Activated CD4-positive, alpha-beta memory T cell treated with anti-CD3 and anti-CD28 coated beads, Interleukin-2, amount 10 ng/mL, durations not matched to agents 7 days and 5 days (primary cell): ENCODE measurements at regions not wholly inside any gene's neighbourhood (a gene's known extent, or its start where the extent isn't known, plus 50 kb on each side); places are given as distances from the start of the nearest gene placed in this dataset.
"Not testable (repeated sequence)": the region's sequence is repeated elsewhere in the genome, so short reads cannot be mapped to it uniquely, and the experiment has no call there.

ENCODE experiments used
- CTCF ChIA-PET: fragments of 350-600 bp; sonication (Branson Sonifier 250); formaldehyde crosslinking; loops from one replicate; lab custom pipeline; 2021; ENCODE audit warnings: antibody characterized with exemption, inconsistent platforms; lab: Charles Lee
- POLR2A ChIA-PET: fragments of 350-600 bp; sonication (Branson Sonifier 250); formaldehyde crosslinking; loops from one replicate; lab custom pipeline; 2021; ENCODE audit warnings: antibody characterized with exemption; lab: Charles Lee
- DNase-seq: peaks from one replicate; pipeline ENCODE4 v3.0.0-alpha.2; 2020
- H3K27ac Mint-ChIP-seq: one replicate; pipeline ENCODE4 v1.8.0; 2021; ENCODE audit warnings: mild to moderate bottlenecking, mixed read lengths
- H3K27me3 Mint-ChIP-seq: one replicate; pipeline ENCODE4 v1.8.0; 2021; ENCODE audit warnings: mixed read lengths
- H3K36me3 Mint-ChIP-seq: one replicate; pipeline ENCODE4 v1.8.0; 2021; ENCODE audit warnings: low read depth, mixed read lengths
- H3K4me1 Mint-ChIP-seq: one replicate; pipeline ENCODE4 v1.8.0; 2021; ENCODE audit warnings: mixed read lengths
- H3K4me3 Mint-ChIP-seq: one replicate; pipeline ENCODE4 v1.8.0; 2021; ENCODE audit warnings: mild to moderate bottlenecking, mixed read lengths
- H3K9me3 Mint-ChIP-seq: one replicate; pipeline ENCODE4 v1.8.0; 2021; ENCODE audit warnings: mixed read lengths

- ChIA-PET POLR2A (no interaction called here), CTCF (no interaction called here)
- Mint-ChIP-seq H3K4me3 (no peak overlapping the region), H3K4me1 (no peaks in the 10 kb centered on the region), H3K27me3 (peaks cover 5% of the 10 kb centered on the region), H3K27ac (no peak overlapping the region), H3K36me3 (no peaks in the 10 kb centered on the region), H3K9me3 (no peaks in the 10 kb centered on the region)
- DNase-seq, result no peak
Observed at GRCh38 chr6:150503586-150504339, 95.9 kb upstream of the PLEKHG1 start.

GRCh38 chr6:150507361-150507760 is 92.3 kb upstream of the PLEKHG1 start:
- not testable (repeated sequence) for H3K27ac Mint-ChIP-seq, H3K4me3 Mint-ChIP-seq, H3K4me1 Mint-ChIP-seq

GRCh38 chr6:150510576-150510975 is 89.1 kb upstream of the PLEKHG1 start:
- Mint-ChIP-seq H3K4me1 (no peaks in the 10 kb centered on the region), H3K4me3 (no peak overlapping the region), H3K27ac (no peak overlapping the region), H3K36me3 (no peaks in the 10 kb centered on the region), H3K9me3 (no peaks in the 10 kb centered on the region), H3K27me3 (peaks cover 6% of the 10 kb centered on the region)
- ChIA-PET CTCF (no interaction called here), POLR2A (no interaction called here)
- no peak for DNase-seq

More at GRCh38 chr6:150507361-150507760, 92.3 kb upstream of the PLEKHG1 start:
- H3K9me3 Mint-ChIP-seq, H3K36me3 Mint-ChIP-seq, H3K27me3 Mint-ChIP-seq, CTCF ChIA-PET, POLR2A ChIA-PET, DNase-seq: not testable (repeated sequence)

- H3K27me3 Mint-ChIP-seq, result peaks cover 6% of the 10 kb centered on the region
- POLR2A ChIA-PET, result no interaction called here
Observed at GRCh38 chr6:150511313-150511712, 88.4 kb upstream of the PLEKHG1 start.

GRCh38 chr6:150514806-150515380 is 84.8 kb upstream of the PLEKHG1 start:
- CTCF ChIA-PET, result interaction anchor here (0.7 to 1.1 kb wide), 2 partner anchors 96 to 939 kb away, joined by 3 read pairs; no protein-coding TSS in a partner anchor
- POLR2A ChIA-PET, result no interaction called here
- Mint-ChIP-seq H3K9me3 (no peaks in the 10 kb centered on the region), H3K27ac (no peak overlapping the region), H3K36me3 (no peaks in the 10 kb centered on the region), H3K27me3 (peaks cover 6% of the 10 kb centered on the region), H3K4me1 (no peaks in the 10 kb centered on the region), H3K4me3 (no peak overlapping the region)
- DNase-seq, result no peak

More at GRCh38 chr6:150511313-150511712, 88.4 kb upstream of the PLEKHG1 start:
- no peak overlapping the region for H3K27ac Mint-ChIP-seq
- no peaks in the 10 kb centered on the region for H3K4me1 Mint-ChIP-seq
- CTCF ChIA-PET, result no interaction called here
- H3K36me3 Mint-ChIP-seq, result no peaks in the 10 kb centered on the region
- H3K9me3 Mint-ChIP-seq, result no peaks in the 10 kb centered on the region
- H3K4me3 Mint-ChIP-seq, result no peak overlapping the region
- DNase-seq, result no peak

GRCh38 chr6:150516199-150516598 is 83.5 kb upstream of the PLEKHG1 start:
- no peak for DNase-seq
- H3K4me1 Mint-ChIP-seq, result no peaks in the 10 kb centered on the region
- no peak overlapping the region for H3K4me3 Mint-ChIP-seq
- peaks cover 6% of the 10 kb centered on the region for H3K27me3 Mint-ChIP-seq
- CTCF ChIA-PET, result interaction anchor here (0.6 to 1.1 kb wide), 2 partner anchors 98 to 501 kb away, joined by 3 read pairs; no protein-coding TSS in a partner anchor
- H3K9me3 Mint-ChIP-seq, result no peaks in the 10 kb centered on the region
- POLR2A ChIA-PET, result no interaction called here
- H3K36me3 Mint-ChIP-seq, result no peaks in the 10 kb centered on the region
- no peak overlapping the region for H3K27ac Mint-ChIP-seq

GRCh38 chr6:150517175-150517574 is 82.5 kb upstream of the PLEKHG1 start:
- no peak overlapping the region for H3K4me3 Mint-ChIP-seq
- no peaks in the 10 kb centered on the region for H3K36me3 Mint-ChIP-seq
- no peak for DNase-seq
- POLR2A ChIA-PET, result no interaction called here
- no peaks in the 10 kb centered on the region for H3K4me1 Mint-ChIP-seq
- no peak overlapping the region for H3K27ac Mint-ChIP-seq
- peaks cover 6% of the 10 kb centered on the region for H3K27me3 Mint-ChIP-seq
- no peaks in the 10 kb centered on the region for H3K9me3 Mint-ChIP-seq
- CTCF ChIA-PET, result no interaction called here

- no peak for DNase-seq
- H3K27ac Mint-ChIP-seq, result no peak overlapping the region
- ChIA-PET CTCF (no interaction called here), POLR2A (no interaction called here)
- no peaks in the 10 kb centered on the region for H3K4me1 Mint-ChIP-seq
- H3K4me3 Mint-ChIP-seq, result no peak overlapping the region
- H3K27me3 Mint-ChIP-seq, result peaks cover 5% of the 10 kb centered on the region
- no peaks in the 10 kb centered on the region for H3K9me3 Mint-ChIP-seq
- no peaks in the 10 kb centered on the region for H3K36me3 Mint-ChIP-seq
Observed at GRCh38 chr6:150521482-150521881, 78.2 kb upstream of the PLEKHG1 start.

GRCh38 chr6:150523216-150523615 is 76.5 kb upstream of the PLEKHG1 start:
- H3K27me3 Mint-ChIP-seq, POLR2A ChIA-PET: not testable (repeated sequence)

GRCh38 chr6:150525300-150525699 is 74.4 kb upstream of the PLEKHG1 start:
- Mint-ChIP-seq H3K27ac (no peak overlapping the region), H3K4me3 (no peak overlapping the region), H3K4me1 (no peaks in the 10 kb centered on the region), H3K36me3 (no peaks in the 10 kb centered on the region), H3K9me3 (no peaks in the 10 kb centered on the region), H3K27me3 (peaks cover 5% of the 10 kb centered on the region)
- no peak for DNase-seq
- CTCF ChIA-PET, result no interaction called here
- POLR2A ChIA-PET, result no interaction called here

More at GRCh38 chr6:150523216-150523615, 76.5 kb upstream of the PLEKHG1 start:
- H3K36me3 Mint-ChIP-seq, H3K4me3 Mint-ChIP-seq, CTCF ChIA-PET, H3K4me1 Mint-ChIP-seq, DNase-seq, H3K27ac Mint-ChIP-seq, H3K9me3 Mint-ChIP-seq: not testable (repeated sequence)

- Mint-ChIP-seq H3K4me1 (no peaks in the 10 kb centered on the region), H3K27me3 (peaks cover 5% of the 10 kb centered on the region), H3K9me3 (no peaks in the 10 kb centered on the region), H3K27ac (no peak overlapping the region), H3K36me3 (no peaks in the 10 kb centered on the region), H3K4me3 (no peak overlapping the region)
- CTCF ChIA-PET, result no interaction called here
- no peak for DNase-seq
- POLR2A ChIA-PET, result no interaction called here
Observed at GRCh38 chr6:150527100-150527499, 72.6 kb upstream of the PLEKHG1 start.

- H3K36me3 Mint-ChIP-seq, result no peaks in the 10 kb centered on the region
- H3K4me1 Mint-ChIP-seq, result no peaks in the 10 kb centered on the region
- no peak for DNase-seq
- POLR2A ChIA-PET, result no interaction called here
- no peak overlapping the region for H3K4me3 Mint-ChIP-seq
- H3K27ac Mint-ChIP-seq, result no peak overlapping the region
- CTCF ChIA-PET, result interaction anchor here (1.1 kb wide), 1 partner anchor 20 kb away, joined by 3 read pairs; no protein-coding TSS in a partner anchor
- peaks cover 5% of the 10 kb centered on the region for H3K27me3 Mint-ChIP-seq
- H3K9me3 Mint-ChIP-seq, result no peaks in the 10 kb centered on the region
Observed at GRCh38 chr6:150528648-150529285, 70.9 kb upstream of the PLEKHG1 start.

GRCh38 chr6:150529646-150530045 is 70.0 kb upstream of the PLEKHG1 start:
- Mint-ChIP-seq H3K4me1 (no peaks in the 10 kb centered on the region), H3K27ac (no peak overlapping the region), H3K27me3 (peaks cover 5% of the 10 kb centered on the region), H3K4me3 (no peak overlapping the region), H3K9me3 (no peaks in the 10 kb centered on the region), H3K36me3 (no peaks in the 10 kb centered on the region)
- DNase-seq, result no peak
- ChIA-PET POLR2A (no interaction called here), CTCF (interaction anchor here (1.1 kb wide), 1 partner anchor 19 kb away, joined by 3 read pairs; no protein-coding TSS in a partner anchor)
